RPMI7951 (cell line): ENCODE measurements at regions not wholly inside any gene's neighbourhood (a gene's known extent, or its start where the extent isn't known, plus 50 kb on each side); places are given as distances from the start of the nearest gene placed in this dataset.
A peak's percentile ranks its signal among the peaks of the same experiment; 100 is the strongest.

Experiments used
- DNase-seq: peaks from one replicate; pipeline ENCODE4 v3.0.0-alpha.2; 2012; ENCODE audit warnings: low read depth

DNA sequence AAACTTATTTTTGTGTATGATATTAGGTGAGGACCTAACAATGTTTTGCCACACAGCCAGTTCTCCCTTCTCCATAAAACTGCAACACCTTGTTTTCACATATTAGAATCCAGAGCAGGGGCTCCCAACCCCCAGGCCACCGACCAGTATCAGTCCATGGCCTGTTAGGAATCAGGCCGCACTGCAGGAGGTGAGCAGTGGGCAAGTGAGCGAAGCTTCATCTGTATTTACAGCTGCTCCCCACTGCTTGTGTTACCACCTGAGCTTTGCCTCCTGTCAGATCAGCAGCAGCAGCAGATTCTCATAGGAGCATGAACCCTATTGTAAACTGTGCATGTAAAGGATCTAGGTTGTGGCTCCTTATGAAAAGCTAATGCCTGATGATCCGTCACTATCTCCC, 185.9 kb upstream of the NSMCE3 start:
- no peak for DNase-seq

- no peak for DNase-seq
Measured at GRCh38 chr15:29455055-29455454, 185.4 kb upstream of the NSMCE3 start.

DNA sequence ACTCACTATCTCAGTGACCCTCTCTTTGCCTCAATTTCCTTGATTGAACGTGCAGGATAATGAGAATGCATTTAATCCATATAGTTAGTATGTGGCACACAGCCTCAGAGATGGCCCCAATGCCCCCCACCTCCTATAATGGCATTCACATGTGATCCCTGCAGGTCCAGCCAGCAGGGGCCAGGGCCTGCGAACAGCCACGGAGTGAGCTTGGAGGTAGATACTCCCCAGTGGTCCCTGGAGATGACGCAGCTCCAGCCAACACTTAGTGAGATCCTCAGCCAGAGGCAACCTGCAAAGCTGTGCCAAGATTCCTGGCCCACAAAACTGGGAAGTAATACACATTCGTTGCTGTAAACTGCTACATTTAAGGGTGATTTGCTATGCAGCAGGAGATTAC, 184.9 kb upstream of the NSMCE3 start:
- DNase-seq: no peak

GRCh38 chr15:29452881-29453731, 183.5 kb upstream of the NSMCE3 start:
- peak; percentile 65 for DNase-seq

GRCh38 chr15:29451201-29451781, 181.7 kb upstream of the NSMCE3 start:
- DNase-seq: no peak

DNA sequence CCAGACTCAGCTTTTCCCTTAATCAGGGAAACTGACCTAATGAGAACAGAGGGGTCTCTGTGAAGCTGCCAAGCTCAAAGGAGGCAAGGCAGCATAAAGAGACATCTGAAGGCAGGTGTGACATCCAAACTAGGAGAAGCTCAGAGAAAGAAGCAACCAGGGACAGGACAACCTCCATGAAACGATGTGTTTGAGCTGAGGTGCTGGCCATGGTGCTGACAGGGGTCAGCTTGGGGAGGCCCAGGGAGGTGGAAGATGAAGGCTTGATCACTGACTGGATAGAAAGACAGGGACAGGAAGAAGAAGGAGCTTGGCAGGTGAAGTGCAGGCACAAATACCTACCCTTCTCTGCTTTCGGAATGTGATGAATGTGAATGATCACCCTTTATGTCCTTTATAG, 179.5 kb upstream of the NSMCE3 start:
- DNase-seq: no peak

- no peak for DNase-seq
Measured at GRCh38 chr15:29448320-29448719, 178.7 kb upstream of the NSMCE3 start.

GRCh38 chr15:29446480-29446879, 176.9 kb upstream of the NSMCE3 start:
- no peak for DNase-seq

DNA sequence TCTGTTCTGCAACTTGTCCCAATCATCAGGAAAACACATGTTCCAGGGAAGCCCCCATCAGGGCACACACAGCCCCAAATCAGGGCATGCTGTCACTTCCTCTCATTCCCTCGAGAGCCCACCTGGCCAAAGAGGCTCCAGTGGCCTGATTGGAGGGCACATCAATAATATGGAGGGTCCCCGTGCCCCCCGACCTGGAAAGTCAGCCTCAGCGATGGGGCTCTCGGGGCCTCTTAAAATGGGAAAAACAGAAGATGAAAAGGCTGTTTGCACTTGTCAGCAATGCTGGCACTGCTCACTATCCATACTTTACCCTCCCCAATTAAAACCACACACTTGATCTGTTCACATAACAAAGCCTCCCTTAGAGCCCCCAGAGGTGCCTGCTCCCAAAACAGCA, 172.9 kb upstream of the NSMCE3 start:
- no peak for DNase-seq

- no peak for DNase-seq
Measured at GRCh38 chr15:29440541-29440940, 170.9 kb upstream of the NSMCE3 start.

GRCh38 chr15:29438703-29439055, 169.1 kb upstream of the NSMCE3 start:
- DNase-seq: no peak

DNA sequence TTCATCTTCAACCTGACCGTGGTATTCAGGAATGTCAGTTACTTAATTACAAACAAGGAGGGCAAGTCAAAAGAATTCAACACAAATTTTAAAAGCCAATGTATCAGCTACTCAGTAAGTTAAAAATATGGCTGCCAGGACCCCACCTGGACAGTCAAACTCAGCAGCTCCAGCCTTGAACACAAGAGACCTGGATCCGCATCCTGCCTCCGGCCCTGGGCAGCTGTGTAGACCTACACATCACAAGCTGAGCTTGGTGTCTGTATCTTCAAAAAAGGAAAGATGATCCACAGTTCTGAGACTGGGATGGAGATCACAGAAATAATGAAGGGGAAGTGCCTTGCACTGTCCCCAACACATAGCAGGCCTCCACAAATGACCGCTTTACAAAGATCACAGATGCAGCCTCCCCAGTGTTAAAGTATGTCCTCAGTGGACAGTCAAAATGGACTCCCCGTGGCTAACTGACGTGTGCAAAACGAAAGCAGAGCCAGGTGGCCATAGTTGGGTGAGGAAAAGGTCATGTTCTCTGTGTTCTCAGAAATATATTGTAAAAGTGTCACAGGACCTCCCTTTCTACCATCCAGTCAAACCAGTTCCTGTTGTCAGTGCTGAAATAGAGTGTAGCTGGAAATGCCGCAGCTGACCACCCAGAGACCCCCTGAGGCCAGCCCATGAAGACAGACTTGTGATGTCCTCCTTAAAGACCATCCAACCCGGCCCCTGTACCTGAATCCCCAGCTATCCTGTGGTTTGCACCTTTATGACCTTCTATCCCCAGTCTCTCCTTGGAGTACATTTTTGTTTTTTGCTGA, 168.5 kb upstream of the NSMCE3 start:
- DNase-seq: no peak

DNA sequence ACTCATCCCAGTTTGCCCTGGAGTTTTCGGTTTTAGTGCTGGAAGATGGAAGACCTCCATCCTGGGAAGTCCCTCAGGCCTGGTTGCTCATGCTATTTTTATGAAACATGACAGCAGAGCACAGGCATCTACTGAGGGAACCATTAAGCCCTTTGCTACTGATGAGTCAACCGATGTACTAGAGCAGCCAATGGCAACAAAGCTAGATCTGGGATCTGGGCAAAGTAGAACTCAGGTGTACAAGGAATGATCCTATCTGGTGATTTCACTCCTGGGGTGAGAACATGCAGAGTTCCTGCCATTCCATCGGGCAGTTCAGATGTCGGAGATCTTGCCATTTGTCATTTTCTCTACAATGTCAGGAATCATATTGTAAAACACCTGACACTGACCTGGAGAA, 166.2 kb upstream of the NSMCE3 start:
- DNase-seq: no peak

- DNase-seq: no peak
Measured at GRCh38 chr15:29434280-29434679, 164.7 kb upstream of the NSMCE3 start.

GRCh38 chr15:29433507-29434248, 164.1 kb upstream of the NSMCE3 start:
- DNase-seq: no peak

DNA sequence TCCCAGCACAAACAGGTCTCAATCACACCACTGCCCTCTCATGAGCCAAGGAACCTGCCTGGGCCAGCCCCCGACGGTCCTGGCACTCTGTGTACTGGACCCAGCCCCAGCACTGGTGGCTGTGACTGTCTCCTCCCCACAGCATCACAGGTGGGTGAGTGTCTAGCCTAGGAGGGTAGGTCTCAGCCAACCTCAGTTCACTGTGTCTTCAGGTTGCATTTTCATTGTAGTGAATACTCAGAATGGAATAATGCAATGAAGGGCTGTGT, 163.4 kb upstream of the NSMCE3 start:
- no peak for DNase-seq

DNA sequence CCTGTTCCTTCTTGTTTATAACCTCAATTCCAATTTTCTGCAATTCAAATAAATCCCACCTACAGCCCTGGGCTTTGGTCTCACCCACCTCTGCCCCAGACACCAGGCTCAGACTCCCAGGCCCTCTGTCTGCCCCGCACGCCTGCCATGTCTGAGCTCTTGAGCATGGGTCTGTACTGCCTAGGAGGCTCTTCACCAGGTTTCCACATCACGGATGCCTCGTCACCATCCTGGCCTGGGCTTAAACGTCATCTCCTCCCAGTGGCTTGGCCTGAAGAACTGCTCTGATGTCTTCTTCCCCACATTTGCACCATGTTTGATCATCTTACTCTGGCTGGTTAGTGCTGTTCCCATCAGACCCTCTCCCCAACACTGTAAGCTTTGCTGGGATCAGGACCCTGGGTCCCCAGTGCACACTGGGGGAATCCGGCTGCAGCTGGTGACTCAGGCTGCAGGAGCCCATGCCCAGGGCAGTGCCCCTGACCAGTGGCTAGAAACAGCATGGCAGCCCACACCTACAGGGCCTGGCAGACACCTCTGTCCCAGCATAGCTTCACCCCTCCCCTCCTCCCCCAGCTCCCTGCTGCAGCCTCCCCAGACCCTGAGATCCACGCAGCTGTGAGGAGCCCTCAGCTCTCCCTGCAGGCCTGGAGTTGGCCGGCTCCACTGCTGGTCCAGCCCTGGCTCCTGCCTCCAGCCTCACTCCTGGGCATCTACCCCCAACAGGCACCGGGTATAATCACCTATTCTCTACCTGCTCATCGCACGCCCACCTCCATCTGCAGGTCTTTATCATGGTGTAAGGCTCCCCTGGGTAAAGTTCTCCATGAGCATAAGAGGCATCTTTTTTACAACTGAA, 162.8 kb upstream of the NSMCE3 start:
- no peak for DNase-seq

- no peak for DNase-seq
Measured at GRCh38 chr15:29430831-29431230, 161.2 kb upstream of the NSMCE3 start.

- DNase-seq: no peak
Measured at GRCh38 chr15:29430124-29430523, 160.5 kb upstream of the NSMCE3 start.

DNA sequence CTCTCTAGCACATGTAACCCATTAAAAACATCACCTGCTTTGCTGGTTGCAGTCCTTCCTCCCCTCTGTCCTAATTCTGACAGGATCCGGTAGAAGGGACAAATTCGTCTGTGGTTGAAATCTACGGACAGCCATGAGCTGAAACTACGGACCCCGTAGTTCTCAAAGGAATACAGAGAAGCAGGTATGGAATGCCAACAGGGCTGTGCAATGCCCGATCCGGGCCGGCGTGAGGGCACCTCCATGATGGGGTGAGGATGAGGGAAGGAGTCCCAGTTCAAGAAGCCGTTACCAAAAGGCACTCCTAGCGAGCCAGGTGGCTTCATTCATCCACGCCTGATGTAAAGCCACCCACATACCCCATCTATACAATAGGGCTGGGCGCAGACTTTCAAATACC, 160.0 kb upstream of the NSMCE3 start:
- no peak for DNase-seq

GRCh38 chr15:29428925-29429573, 159.4 kb upstream of the NSMCE3 start:
- DNase-seq: no peak
